Right renal cortex interstitium (tissue), 3 donors: ENCODE measurements at regions not wholly inside any gene's neighbourhood (a gene's known extent, or its start where the extent isn't known, plus 50 kb on each side); places are given as distances from the start of the nearest gene placed in this dataset.

Experiments
- DNase-seq, 3 donors: peaks; one replicate each; pipeline ENCODE4 v3.0.0-alpha.2; 2013; ENCODE audit warnings: low read depth in 3 of 3, low spot score in 2 of 3

DNA sequence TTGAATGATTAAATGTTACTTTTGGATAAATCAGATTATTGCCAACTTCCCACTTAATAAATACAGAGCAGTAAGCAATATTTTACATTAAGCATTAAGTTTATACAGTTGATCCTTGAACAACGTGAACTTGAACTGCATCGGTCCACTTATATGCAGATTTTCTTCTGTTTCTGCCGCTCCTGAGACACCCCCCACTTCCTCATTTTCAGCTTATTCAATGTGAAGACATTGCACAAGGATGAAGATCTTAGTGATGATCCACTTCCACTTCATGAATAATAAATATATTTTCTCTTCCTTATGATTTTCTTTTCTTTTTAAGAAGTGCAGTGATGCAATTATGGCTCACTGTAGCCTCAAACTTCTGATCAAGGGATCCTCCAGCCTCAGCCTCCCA is 167.2 kb downstream of the LINC00237 start:
- DNase-seq: no peak

DNA sequence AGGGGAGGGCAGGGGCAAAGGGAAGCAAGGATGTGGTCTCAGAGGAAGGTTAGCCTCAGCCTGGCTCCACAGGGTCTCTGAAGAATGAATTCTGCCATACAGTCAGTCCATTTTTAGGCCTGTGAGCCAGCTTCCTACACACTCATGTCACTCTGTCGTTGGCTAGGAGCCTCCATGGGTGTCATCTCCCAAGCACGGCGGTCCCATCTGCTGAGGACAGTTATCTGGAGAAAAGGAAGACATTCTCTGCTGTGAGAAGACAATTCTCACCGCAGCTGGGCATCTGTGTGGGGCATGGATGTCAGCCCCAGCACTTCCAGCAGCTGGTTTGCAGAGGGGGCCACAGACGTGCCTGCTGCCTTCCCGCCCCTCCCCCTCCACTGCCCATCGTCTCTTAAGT is 167.6 kb downstream of the LINC00237 start:
- no peak for DNase-seq

DNA sequence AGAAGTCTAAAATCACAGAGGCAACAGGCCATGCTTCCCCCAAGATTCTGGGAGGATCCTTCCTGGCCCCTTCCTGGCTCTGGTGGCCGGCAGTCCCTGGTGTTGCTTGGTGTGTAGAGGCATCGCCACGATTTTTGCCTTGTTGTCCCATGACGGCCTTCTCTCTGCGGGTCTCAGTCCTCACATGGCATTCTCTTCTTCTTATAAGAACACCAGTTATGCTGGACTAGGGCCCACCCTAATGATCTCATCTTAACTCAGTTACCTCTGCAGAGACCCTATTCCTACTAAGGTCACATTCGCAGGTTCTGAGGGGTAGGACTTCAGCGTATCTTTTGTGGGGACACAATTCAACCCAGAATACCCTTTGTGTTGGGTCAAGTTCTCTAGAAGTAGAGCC is 168.0 kb downstream of the LINC00237 start:
- DNase-seq: no peak

DNA sequence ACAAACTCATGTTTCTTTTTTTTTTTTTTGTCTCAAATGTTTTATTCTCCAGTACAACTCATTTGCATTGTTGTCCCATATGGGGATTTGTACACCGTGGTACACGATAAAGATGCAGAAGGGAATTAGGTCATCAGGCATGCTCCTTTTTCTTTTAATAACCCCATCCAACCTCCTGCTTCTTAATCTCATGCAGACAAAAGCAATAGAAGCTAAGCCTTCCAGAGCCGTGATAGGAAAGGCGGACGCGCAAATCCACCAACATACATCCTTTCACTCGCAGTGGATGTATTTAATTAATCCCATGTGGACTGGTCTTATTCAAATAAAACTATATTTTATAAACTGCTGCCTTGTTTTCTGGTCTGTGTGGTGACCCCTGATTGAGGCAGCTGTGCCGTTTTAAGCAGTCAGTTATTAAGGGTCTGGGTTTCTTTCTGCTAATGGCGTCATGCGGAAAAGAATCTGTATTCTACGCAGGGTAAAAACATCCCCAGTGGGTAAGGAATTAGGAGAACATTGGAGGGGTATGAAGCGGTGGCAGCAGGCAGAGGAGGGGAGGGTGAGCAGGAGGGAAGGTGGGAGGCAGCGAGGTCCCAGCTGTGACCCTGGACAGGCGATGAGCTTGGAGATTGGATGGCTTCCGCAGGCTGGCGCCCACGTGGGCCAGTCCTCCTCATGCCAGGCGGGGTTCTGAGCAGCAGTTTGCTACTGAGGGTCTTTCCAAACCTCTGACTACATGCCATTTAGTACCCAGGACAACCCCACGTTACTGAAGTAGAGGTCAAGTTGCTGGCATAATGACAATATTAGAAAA is 172.8 kb downstream of the LINC00237 start:
- no peak for DNase-seq

DNA sequence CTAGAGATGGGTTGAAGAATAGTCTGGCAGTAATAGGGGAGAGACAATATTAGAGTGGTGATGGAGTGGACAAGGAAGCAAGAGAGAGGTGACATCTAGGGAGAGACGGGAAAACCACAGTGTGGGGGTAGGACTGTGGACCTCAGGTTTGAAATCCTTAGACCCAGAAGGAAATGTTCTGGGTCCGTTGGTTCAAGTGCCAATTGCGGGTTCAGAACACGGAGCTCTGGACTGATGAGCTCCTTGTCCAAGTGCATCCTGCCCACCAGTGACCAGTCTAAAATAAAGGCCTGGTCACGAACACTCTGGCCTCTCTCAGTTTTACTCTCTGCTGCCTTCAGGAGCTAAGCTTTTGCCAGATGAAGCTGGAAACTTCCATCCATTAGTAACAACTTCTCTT is 174.0 kb downstream of the LINC00237 start:
- DNase-seq: no peak

DNA sequence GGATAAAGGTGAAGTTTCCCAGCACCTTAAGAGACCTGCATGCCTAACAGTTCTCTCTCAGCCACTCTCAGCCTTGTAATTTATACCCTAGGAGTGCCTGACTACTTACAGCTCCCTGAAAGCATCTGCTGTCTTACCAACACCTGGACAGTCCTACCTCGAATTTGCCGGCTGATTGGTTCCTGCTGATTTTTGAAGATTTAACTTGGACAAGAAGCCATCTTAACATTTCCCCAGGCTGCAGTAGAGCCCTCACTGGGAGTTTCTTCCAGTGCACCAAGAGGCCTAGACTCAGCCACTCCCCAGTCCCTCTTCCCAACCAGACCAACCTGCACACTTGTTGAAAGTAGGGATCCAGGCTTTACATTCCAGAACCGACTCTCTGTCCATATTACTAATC is 174.5 kb downstream of the LINC00237 start:
- no peak for DNase-seq

DNA sequence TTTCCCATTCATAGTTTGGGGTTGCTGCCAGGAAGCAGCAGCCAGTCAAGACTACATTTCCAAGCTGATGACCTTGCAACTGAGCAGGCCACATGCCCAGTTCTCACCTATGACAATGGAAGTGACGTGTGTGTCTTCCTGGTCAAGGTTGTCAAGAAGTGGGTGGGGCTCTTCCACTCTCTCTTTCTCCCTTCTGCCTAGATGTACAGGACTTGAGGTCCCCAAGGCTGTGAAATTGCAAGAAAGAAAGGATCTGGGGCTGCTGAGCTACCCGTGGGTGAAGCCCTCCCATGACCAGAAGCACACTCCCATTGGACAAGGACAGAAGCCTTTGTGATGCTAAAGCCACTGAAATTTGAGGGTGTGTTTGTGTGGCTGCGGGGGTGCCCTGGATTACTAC is 175.1 kb downstream of the LINC00237 start:
- no peak for DNase-seq

DNA sequence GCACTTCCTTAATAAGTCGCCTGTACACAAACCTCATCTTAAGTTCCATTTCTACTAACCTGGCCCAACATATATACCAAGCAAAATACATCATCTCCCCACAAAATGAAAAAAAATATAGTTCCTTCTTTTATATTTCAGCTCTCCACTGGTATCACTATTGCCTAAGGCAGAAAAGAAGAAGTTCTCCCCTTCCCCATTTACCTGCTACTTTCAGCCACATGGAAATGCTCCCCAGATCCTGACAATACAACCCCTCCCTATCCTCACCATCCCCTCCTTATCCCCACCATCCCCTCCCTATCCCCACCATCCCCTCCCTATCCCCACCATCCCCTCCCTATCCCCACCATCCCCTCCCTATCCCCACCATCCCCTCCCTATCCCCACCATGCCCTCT is 175.7 kb downstream of the LINC00237 start:
- no peak for DNase-seq

DNA sequence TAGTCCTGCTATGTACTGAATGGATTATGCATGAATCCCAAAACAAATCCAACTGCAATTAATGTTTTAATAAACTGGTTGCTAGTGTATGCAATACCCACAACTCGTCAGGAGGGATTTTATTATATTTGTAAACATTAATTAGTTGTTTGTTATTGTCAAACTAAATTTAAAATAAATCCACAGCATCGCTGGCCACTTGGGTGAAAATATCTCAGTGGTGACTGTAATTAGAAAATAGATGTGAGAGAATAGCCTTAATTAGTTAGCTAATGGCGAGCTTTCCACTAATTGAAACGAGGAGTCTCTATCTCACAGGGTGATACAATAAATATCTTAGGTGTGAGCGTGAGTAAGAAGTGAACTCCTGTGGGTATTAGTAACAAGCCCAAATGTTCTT is 176.8 kb downstream of the LINC00237 start:
- no peak for DNase-seq

DNA sequence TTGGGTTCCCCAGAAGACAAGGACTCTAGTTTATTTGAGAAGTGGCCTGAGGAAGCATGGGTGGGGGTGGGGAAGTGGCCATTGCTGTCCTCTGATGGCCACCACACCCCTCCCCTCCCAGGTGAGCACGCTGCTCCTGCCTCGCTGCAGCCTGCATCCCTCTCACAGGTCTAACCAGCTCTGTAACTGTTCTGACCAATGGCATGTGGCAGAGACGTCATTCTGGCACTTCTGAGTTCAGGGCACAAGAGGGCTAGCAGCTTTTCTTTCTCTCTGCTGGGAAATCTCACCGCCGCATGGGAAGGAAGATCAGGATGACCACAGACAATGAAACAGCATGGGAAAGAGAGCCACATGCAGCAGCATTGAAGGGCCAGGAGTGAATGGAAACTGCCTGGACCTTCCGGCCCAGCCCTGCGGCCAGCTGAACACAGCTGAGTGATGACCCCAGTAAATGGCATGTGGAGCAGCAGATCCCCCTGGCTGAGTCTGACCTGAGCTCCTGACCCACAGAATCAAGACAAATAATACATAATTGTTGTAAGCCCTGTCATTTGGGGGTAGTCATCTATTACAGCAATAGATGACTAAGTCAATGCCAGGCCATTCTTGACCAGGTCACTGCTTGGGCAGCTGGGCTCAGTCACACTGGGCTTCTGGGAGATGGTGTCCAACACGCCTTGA is 179.8 kb downstream of the LINC00237 start:
- DNase-seq: no peak

DNA sequence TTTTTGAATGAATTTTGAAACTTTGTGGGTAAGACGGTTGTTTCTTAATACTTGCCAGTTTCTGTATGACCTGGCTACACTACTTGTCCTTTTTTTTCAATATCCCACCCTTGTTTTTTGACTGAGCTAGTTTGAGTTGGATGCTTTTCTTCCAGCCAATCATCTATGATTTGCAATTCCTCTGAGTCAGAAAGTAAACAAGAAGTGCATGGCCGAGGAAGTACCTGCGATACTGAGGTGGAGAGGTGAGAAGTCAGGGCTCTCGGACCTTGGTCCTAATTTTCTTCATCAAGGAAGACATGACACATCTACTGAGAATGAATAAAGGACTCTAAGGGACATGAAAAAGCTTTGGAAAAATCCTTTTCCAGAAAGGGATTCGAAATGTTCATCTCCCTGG is 185.7 kb downstream of the LINC00237 start:
- DNase-seq: no peak

DNA sequence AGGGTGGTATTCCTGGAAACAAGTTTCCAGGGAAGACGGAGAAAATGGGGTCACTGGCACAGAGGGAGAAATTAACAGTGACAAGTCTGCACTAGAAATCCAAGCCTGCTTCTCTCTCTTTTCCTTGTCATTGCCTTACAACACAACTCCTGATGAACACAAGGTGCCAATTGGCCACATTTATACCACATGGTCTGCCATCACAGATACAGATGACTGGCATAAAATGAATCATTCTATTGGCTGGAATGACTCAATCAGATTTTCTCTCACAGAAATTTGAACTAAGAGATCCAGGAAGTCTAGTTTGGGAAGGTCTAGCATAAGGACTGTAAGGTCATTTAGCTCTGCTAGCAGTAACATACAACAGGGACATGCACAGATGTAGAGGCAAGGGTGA is 190.3 kb downstream of the LINC00237 start:
- no peak for DNase-seq

DNA sequence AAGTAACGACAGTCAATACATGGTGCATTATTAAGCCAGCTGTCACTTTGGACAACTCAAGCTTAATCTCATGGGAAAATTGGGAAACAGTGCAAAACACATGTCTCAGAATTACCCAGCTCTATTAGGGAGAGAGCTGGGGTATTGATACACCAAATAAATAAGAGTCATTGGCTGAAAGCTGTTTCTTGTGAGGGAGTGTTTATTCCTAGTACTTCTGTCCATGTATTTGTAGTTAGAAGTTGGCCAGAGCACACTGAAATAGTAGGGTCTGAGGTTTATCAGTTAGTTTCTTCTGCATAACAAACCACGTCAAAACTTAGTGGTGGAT is 192.0 kb upstream of the RALGAPA2 start:
- DNase-seq: no peak

DNA sequence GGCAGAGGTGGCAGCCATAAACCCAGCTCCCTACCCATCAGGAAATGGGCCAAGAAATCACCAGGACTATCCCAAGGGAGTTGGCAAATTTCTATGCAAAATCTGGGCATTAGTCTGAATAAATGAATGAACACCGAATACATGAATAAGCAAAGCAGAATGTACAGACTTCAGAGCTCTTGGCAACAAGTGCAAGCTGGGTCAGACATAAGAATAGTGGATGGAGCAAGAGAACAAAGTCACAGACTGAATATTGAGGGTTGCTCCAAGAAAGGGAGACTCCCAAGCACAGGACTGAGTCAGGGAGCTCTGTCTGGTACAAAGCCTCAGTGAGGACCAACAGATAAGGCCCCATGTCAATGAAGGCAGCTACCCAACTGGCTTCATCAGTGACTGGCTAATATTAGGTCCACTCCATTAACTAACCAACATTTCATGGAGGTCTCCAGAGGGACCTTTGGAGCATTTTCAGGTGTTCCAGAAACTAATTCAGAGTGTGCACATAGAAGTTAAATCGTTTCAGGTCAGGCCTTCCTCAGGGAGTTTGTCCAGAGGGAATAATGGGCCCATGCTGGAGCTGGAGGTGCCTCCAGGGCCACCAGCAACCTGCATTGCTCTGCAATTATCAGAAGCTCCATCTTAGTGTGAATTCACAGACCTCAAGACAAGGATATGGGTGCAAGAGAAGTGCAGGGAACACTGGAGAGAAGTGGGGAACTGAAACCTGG is 191.5 kb upstream of the RALGAPA2 start:
- no peak for DNase-seq

DNA sequence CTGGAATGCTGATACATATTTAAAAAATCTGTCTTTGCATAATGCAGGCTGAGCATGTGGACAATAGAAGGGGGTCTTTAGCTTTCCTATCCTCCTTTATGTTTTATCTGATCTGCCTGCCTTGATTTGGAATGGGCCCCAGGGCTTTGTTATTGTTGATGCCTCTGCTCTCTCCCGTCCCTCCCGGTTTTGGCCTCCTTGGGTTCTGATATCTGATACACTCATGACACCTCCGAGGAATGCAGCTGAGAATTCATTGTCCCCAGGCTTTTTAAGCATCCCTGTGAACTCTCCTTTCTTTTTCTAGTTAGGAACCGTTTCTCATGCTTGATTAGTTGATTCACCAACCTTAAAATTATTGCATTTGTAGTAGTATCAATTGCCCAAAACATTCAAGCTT is 185.5 kb upstream of the RALGAPA2 start:
- no peak for DNase-seq

DNA sequence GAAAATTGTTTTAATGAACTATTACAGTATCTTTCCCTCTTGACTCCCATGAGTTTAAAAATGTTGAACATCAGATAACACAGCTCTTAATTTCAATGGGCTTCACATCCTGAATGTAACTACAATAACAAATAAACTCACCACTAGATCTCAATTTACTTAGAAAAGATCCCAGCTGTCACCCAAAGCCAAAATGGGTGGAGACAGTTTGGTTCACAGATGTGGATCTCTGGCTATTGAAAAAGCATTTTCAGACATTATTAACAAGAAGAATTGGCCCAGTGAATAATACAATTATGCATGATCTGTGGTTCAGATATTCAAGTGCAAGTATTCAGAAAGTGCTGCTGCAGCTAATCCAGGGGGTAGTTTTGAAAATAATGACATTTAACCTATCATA is 184.7 kb upstream of the RALGAPA2 start:
- no peak for DNase-seq

DNA sequence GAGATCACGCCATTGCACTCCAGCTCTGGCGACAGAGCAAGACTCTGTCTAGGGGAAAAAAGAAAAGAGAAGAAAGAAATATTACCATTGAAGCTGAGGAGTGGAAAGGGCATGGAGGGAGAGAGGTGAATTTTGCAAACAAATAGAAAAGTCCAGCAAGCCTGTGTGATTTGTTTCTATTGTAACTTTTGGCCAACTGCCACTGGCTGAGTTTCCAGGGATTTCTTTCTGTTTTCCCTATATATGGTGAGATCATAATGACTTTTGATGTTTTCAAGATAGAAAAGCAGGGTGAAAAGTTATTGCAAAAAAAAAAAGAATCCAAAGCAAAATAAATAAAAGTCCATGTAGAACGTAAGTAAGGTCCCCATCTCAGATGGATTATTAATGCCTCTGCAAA is 184.2 kb upstream of the RALGAPA2 start:
- no peak for DNase-seq

DNA sequence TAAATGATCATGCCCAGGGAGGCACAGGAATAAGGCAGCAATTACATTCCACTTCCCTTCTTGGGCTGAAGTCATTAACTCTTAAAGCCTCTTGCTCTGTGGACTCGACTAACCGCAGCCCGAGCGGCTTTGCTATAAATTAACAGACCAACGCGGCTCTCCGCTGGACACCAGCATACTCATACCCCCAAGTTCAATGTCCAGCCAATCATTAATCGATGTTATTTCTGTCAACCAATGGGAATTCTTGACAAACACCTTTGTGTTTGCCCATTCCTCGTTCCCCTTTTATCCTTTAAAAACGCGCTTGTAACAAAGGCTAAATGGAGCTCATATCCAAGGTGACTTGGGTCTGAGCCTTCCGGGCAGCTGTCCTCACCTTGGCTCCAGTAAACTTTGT is 183.1 kb upstream of the RALGAPA2 start:
- DNase-seq: no peak

DNA sequence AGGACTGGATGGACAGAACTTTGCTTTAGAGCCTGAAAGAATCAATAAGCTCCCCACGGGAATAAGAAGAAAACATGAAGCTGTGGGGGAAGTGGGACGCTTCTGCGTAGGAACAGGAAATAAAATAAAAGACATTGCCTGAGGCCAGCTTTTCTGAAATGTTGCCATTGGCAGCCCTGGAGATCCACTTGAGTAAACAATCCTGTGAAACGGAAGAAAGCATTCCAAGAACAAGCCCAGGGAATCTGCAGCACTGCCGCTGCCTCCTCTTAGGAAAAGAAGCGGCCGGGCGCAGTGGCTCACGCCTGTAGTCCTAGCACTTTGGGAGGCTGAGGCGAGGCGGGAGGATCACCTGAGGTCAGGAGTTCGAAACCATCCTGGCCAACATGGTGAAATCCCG is 182.3 kb upstream of the RALGAPA2 start:
- no peak for DNase-seq

DNA sequence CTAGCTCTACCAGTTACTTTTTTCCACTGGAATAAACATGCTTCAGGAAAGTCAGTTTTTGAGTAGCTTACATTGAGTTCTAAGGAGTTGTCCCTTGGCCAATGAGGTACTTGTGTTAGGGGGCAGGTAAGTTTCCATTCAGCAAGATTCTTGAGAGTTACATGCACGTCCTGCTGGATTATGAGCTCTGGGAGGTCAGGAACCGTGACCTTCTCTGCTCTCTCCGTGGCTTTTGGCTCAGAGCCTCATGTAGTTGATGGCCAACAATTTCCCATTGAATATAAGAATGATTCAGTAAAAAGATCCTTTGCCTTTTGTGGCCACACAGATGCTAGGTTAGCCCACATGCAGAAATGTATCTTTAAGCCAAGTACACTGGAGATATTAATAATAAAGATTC is 181.8 kb upstream of the RALGAPA2 start:
- DNase-seq: no peak

DNA sequence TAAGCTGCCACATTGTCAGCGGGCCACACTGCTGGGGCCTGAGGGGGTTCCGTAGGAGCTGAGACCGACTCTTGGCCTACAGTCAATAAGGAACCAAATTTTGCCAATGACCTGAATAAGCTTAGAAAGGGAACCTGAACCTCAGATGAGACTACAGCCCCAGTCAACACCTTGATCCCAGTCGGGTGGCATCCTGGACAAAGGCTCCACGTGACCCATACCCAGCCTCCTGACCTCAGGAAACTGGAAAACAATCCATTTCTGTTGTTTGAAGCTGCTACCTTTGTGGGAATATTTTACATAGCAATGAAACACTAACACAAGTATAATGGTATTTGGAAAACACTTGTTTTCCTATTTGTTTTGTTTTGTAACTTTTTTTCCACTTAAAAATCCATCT is 179.9 kb upstream of the RALGAPA2 start:
- DNase-seq: no peak

DNA sequence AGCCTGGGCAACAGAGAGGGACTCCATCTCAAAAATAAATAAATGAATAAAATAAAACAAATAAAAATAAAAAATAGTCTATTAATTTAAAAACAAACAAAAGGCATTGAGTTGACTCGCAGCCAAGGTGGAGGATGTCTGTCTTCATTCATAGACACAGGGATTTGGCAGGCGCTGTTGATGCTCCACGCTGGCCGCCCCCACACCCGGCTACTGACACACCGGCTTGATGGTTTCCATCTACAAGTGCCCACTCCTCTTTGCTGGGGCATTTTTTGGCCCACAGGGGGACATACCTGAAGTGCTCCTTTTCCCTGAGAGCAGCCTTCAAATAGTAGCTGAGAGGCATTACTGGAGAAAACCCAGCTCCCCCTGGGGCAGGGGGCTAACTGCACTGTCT is 178.3 kb upstream of the RALGAPA2 start:
- DNase-seq: no peak
